K562 (cell line): ENCODE measurements at regions not wholly inside any gene's neighbourhood (a gene's known extent, or its start where the extent isn't known, plus 50 kb on each side); places are given as distances from the start of the nearest gene placed in this dataset.

ENCODE experiments used
- CBX1 ChIP-seq: sonication (generic); IDR thresholded peaks from 2 replicates; pipeline ENCODE4 v1.6.1; 2016; ENCODE audit warnings: antibody characterized with exemption, low read depth, mild to moderate bottlenecking
- CHCHD3 ChIP-seq: fragments of 250-450 bp; sonication (Bioruptor Pico); IDR thresholded peaks from 2 replicates; pipeline ENCODE4 v2.1.2; 2022; ENCODE audit warnings: mild to moderate bottlenecking
- E2F4 ChIP-seq: sonication (generic); formaldehyde crosslinking; IDR thresholded peaks from 2 replicates; pipeline ENCODE4 v1.8.0; 2022; ENCODE audit warnings: mild to moderate bottlenecking, low read depth, missing genetic modification reagents
- ELF2 ChIP-seq: fragments of 250-450 bp; sonication (Bioruptor Pico); IDR thresholded peaks from 2 replicates; pipeline ENCODE4 v1.5.0; 2021; ENCODE audit warnings: mild to moderate bottlenecking
- IRF1 ChIP-seq: sonication (generic); formaldehyde crosslinking; IDR thresholded peaks from 2 replicates; pipeline ENCODE4 v1.8.0; 2022; ENCODE audit warnings: missing genetic modification reagents, mild to moderate bottlenecking, borderline replicate concordance
- JUNB ChIP-seq: fragments of 450-650 bp; formaldehyde crosslinking; conservative IDR thresholded peaks from 2 replicates; pipeline ENCODE4 v1.4.0; 2020; ENCODE audit warnings: mild to moderate bottlenecking
- MYBL2 ChIP-seq, 2 experiments: fragments of 450-650 bp in 1 of 2; sonication (generic) in 1 of 2; formaldehyde crosslinking in 1 of 2; IDR thresholded peaks; 2 replicates each; pipeline versions ENCODE4 v1.6.1 to v1.8.1; 2017 to 2022; ENCODE audit warnings: borderline replicate concordance in 1 of 2, inconsistent platforms in 1 of 2, low read depth in 1 of 2, mild to moderate bottlenecking in 1 of 2, missing genetic modification reagents in 1 of 2, moderate library complexity in 1 of 2
- NKRF ChIP-seq: fragments of 450-650 bp; IDR thresholded peaks from 2 replicates; pipeline ENCODE4 v1.6.1; 2016; ENCODE audit warnings: borderline replicate concordance
- SFPQ ChIP-seq: fragments of 200-400 bp; formaldehyde crosslinking; IDR thresholded peaks from 2 replicates; pipeline ENCODE4 v1.6.1; 2017; ENCODE audit warnings: mild to moderate bottlenecking, low read depth, low read length, moderate library complexity
- SMC3 ChIP-seq: conservative IDR thresholded peaks from 2 replicates; pipeline ENCODE4 v1.6.1; 2011; ENCODE audit warnings: low read depth, low read length, improper control_type of control experiment; ENCODE audit not compliant: insufficient read depth
- SNAPC5 ChIP-seq: fragments of 250-450 bp; sonication (Bioruptor Pico); IDR thresholded peaks from 2 replicates; pipeline ENCODE4 v1.8.0; 2021; ENCODE audit warnings: moderate library complexity, mild to moderate bottlenecking, inconsistent platforms
- SP1 ChIP-seq: sonication (generic); formaldehyde crosslinking; IDR thresholded peaks from 2 replicates; pipeline ENCODE4 v1.8.1; 2022; ENCODE audit warnings: mild to moderate bottlenecking, missing genetic modification reagents
- TCFL5 ChIP-seq: fragments of 250-450 bp; sonication (Bioruptor Pico); conservative IDR thresholded peaks from 2 replicates; pipeline ENCODE4 v1.6.1; 2021; ENCODE audit warnings: mild to moderate bottlenecking, moderate library complexity, matching md5 sums
- THAP12 ChIP-seq: fragments of 250-450 bp; sonication (Bioruptor Pico); IDR thresholded peaks from 2 replicates; pipeline ENCODE4 v1.9.0; 2021; ENCODE audit warnings: mild to moderate bottlenecking, inconsistent platforms
- YY1 ChIP-seq, 3 experiments: IDR thresholded peaks; 2 replicates each; pipeline ENCODE4 v1.6.1; 2011; ENCODE audit warnings: low read length in 2 of 3, mild to moderate bottlenecking in 2 of 3, moderate library complexity in 2 of 3, borderline replicate concordance in 1 of 3, control low read depth in 1 of 3, low read depth in 1 of 3; ENCODE audit not compliant: insufficient read depth in 3 of 3, insufficient replicate concordance in 2 of 3, control insufficient read depth in 1 of 3, insufficient read length in 1 of 3; ENCODE audit errors: extremely low read depth in 1 of 3
- ZFPM2 ChIP-seq: fragments of 250-450 bp; sonication (Bioruptor Pico); IDR thresholded peaks from 2 replicates; pipeline ENCODE4 v1.5.1; 2022; ENCODE audit warnings: mild to moderate bottlenecking
- ZNF584 ChIP-seq: fragments of 200-800 bp; sonication (Bioruptor generic); IDR thresholded peaks from 2 replicates; pipeline ENCODE4 v1.6.1; 2016; ENCODE audit warnings: low read depth, mild to moderate bottlenecking, missing genetic modification characterization, missing compliant biosample characterization

GRCh38 chr6:37580176-37580955 lies 80.7 kb upstream of the CCDC167 start (continued):
- TF ChIP-seq NKRF (no peak), ZFPM2 (CRISPR knock-in tag) (no peak), TCFL5 (CRISPR knock-in tag) (no peak), CHCHD3 (no peak), ZNF584 (CRISPR knock-in tag) (no peak), SNAPC5 (no peak), SP1 (CRISPR knock-in tag) (no peak), SMC3 (no peak), E2F4 (CRISPR knock-in tag) (no peak), THAP12 (CRISPR knock-in tag) (no peak), JUNB (0 out of 2 replicates have a peak, but pooled peaks have one; percentile 59), MYBL2 (IDR thresholded peaks at IDR 0.05; ENCODE audit: low read depth) (no peak), MYBL2 (CRISPR knock-in tag; IDR thresholded peaks at IDR 0.05; ENCODE audit: borderline replicate concordance) (no peak), SFPQ (no peak), ELF2 (no peak), IRF1 (CRISPR knock-in tag) (no peak), CBX1 (no peak), YY1 (IDR thresholded peaks at IDR 0.05; ENCODE audit: borderline replicate concordance in 1 of 3, control insufficient read depth in 1 of 3, extremely low read depth in 1 of 3, insufficient read depth in 3 of 3, insufficient read length in 1 of 3, insufficient replicate concordance in 2 of 3, low read depth in 1 of 3, low read length in 2 of 3) (no peak)
